Activated T-helper 1 cell treated with anti-CD3 and anti-CD28 coated beads, Interleukin-12 subunit alpha, Interleukin-12 subunit beta, Interleukin-2, Interleukin-4 antibody, amounts not matched to agents 30 ng/mL and 10 ng/mL and 1 ng/mL, durations not matched to agents 14 hours and 24 hours and 36 hours (primary cell): ENCODE measurements at regions not wholly inside any gene's neighbourhood (a gene's known extent, or its start where the extent isn't known, plus 50 kb on each side); places are given as distances from the start of the nearest gene placed in this dataset.

Source experiments
- DNase-seq: peaks from one replicate; pipeline ENCODE4 v3.0.0; 2021; ENCODE audit warnings: low spot score
- H3K27ac Mint-ChIP-seq: one replicate; pipeline ENCODE4 v1.8.0; 2021; ENCODE audit warnings: mild to moderate bottlenecking, mixed read lengths
- H3K27me3 Mint-ChIP-seq: one replicate; pipeline ENCODE4 v1.8.0; 2022; ENCODE audit warnings: mild to moderate bottlenecking, moderate library complexity, mixed read lengths; ENCODE audit not compliant: insufficient read depth
- H3K36me3 Mint-ChIP-seq: one replicate; pipeline ENCODE4 v1.8.0; 2021; ENCODE audit warnings: low read depth, mixed read lengths
- H3K4me1 Mint-ChIP-seq: one replicate; pipeline ENCODE4 v1.8.0; 2021; ENCODE audit warnings: low read depth, mixed read lengths
- H3K4me3 Mint-ChIP-seq: one replicate; pipeline ENCODE4 v1.8.0; 2021; ENCODE audit warnings: mild to moderate bottlenecking, moderate library complexity, mixed read lengths
- H3K9me3 Mint-ChIP-seq: one replicate; pipeline ENCODE4 v1.8.0; 2021; ENCODE audit warnings: mixed read lengths
- intact Hi-C: fragments of 100-400 bp; cut with micrococcal nuclease; formaldehyde crosslinking; loops from one replicate; pipeline ENCODE4 v1.15.1; 2024

DNA sequence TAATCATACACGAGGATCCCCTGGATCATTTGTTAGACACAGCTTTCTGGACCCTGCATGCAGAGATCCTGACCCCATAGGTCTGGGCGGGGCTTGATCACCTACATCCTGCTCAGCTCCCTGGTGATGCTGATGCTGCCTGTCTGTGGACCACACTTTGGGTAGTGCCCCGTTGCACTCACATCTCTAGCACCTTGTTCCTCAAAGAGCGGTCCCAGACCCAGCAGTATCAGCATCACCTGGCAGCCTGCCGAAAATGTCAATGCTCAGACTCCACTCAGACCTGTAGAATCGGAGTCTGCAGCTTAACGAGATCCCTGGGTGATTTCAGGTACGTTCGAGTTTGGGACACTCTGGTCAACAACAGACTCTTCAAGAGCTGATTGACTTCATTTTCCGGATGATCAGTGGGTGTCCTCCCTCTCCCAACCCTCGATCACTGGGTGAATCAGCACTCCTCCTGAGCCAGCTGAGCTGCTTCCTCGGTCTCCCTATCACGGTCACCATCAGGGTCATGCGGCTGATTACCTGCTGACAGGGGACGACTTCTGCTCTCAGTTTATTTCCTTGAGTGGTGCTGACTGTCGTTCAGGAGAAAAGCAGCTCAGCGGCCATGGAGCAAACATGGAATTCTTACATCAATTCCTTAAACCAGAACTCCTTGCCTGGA lies 150.6 kb upstream of the RAB12 start:
- intact Hi-C loops, result no loop called here
- no peak for DNase-seq
- H3K27me3 Mint-ChIP-seq, result peaks cover 2% of the 10 kb centered on the region
- no peak overlapping the region for H3K4me3 Mint-ChIP-seq
- no peaks in the 10 kb centered on the region for H3K4me1 Mint-ChIP-seq
- H3K9me3 Mint-ChIP-seq, result no peaks in the 10 kb centered on the region
- no peak overlapping the region for H3K27ac Mint-ChIP-seq
- H3K36me3 Mint-ChIP-seq, result no peaks in the 10 kb centered on the region

DNA sequence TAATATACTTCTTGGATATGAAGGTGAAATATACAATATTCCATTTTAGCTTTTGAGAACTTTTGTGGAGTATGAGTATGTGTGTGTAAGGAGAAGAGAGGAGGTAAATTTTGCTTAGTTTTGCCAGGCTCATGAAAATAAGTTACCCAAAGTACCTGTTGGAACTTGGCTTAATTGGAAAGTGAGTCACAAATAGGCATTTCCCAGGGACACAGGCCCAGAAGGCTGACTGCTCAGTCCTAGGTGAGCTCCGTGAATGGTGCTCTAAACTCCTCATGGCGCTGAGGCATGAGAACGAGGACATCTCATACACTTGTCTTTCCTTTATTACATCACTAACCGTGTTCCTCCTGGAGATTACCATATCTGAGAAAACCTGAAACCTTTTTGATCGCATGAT lies 148.5 kb upstream of the RAB12 start:
- no peaks in the 10 kb centered on the region for H3K36me3 Mint-ChIP-seq

GRCh38 chr18:8461544-8461943 lies 147.7 kb upstream of the RAB12 start:
- H3K27me3 Mint-ChIP-seq, result peaks cover 2% of the 10 kb centered on the region
- no peaks in the 10 kb centered on the region for H3K4me1 Mint-ChIP-seq
- DNase-seq, result no peak
- intact Hi-C loops, result no loop called here
- H3K9me3 Mint-ChIP-seq, result no peaks in the 10 kb centered on the region
- no peak overlapping the region for H3K4me3 Mint-ChIP-seq
- H3K36me3 Mint-ChIP-seq, result no peaks in the 10 kb centered on the region
- no peak overlapping the region for H3K27ac Mint-ChIP-seq

More for the DNA sequence above, 148.5 kb upstream of the RAB12 start:
- no peak for DNase-seq
- Mint-ChIP-seq H3K27me3 (peaks cover 2% of the 10 kb centered on the region), H3K27ac (no peak overlapping the region), H3K9me3 (no peaks in the 10 kb centered on the region), H3K4me3 (no peak overlapping the region), H3K4me1 (no peaks in the 10 kb centered on the region)
- intact Hi-C loops, result no loop called here

DNA sequence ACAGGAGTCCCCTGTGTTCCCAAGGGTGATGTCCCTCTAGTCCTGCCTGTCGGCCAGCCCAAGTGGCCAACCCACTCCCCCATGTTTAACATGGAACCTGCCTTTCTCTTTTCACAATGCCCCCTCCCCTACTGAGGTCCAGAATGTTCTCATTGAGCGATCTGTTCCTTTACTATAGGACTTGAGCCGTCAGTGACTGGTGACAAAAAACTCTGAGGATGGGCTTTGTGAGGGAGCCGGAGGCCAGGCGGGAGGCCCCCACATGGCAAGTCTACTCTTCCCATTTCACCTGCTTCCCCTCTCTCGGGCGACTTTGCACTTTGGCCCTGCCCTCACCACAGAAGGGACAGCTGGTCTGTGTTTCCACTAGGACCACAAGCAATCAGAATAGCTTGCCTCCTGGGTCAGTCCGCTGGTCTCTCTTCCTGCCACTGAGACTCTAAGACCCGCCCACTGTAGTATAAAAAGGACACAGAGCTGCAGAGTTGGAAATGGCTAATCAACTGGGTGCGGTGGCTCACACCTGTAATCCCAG lies 146.5 kb upstream of the RAB12 start:
- Mint-ChIP-seq H3K36me3 (no peaks in the 10 kb centered on the region), H3K4me1 (no peaks in the 10 kb centered on the region), H3K4me3 (no peak overlapping the region), H3K9me3 (no peaks in the 10 kb centered on the region), H3K27me3 (peaks cover 2% of the 10 kb centered on the region), H3K27ac (no peak overlapping the region)
- no peak for DNase-seq
- intact Hi-C loops, result no loop called here

DNA sequence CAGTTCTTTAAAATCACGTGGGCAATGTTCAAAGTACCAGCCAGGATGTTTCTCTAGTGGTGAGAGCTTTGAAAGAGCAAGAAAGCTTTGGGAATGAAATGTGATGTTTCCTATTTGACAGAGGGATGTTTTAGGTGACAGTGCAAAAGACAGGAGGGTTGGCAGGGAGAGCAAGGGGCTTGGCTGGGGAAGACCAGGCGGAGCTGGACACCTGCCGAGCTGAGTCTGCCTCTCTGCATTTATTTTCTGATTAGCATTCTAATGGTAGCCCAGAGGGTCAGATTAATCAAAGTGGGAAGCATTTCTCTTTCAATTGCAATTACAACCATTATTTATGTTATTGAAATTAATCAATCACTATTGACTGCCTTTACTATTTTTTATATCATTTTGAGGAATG lies 145.4 kb upstream of the RAB12 start:
- intact Hi-C loops, result no loop called here
- no peak for DNase-seq
- Mint-ChIP-seq H3K27me3 (peaks cover 2% of the 10 kb centered on the region), H3K4me1 (no peaks in the 10 kb centered on the region), H3K9me3 (no peaks in the 10 kb centered on the region), H3K27ac (no peak overlapping the region), H3K4me3 (no peak overlapping the region), H3K36me3 (no peaks in the 10 kb centered on the region)

- no peak for DNase-seq
- intact Hi-C loops, result no loop called here
- Mint-ChIP-seq H3K4me3 (no peak overlapping the region), H3K27ac (no peak overlapping the region), H3K27me3 (no peaks in the 10 kb centered on the region), H3K4me1 (no peaks in the 10 kb centered on the region), H3K36me3 (no peaks in the 10 kb centered on the region), H3K9me3 (no peaks in the 10 kb centered on the region)
Measured at GRCh38 chr18:8468191-8468590, 141.0 kb upstream of the RAB12 start.

GRCh38 chr18:8468921-8469335 lies 140.3 kb upstream of the RAB12 start:
- no peak for DNase-seq
- intact Hi-C loops, result no loop called here
- Mint-ChIP-seq H3K9me3 (no peaks in the 10 kb centered on the region), H3K4me3 (no peak overlapping the region), H3K36me3 (no peaks in the 10 kb centered on the region), H3K27ac (no peak overlapping the region), H3K4me1 (no peaks in the 10 kb centered on the region), H3K27me3 (no peaks in the 10 kb centered on the region)

DNA sequence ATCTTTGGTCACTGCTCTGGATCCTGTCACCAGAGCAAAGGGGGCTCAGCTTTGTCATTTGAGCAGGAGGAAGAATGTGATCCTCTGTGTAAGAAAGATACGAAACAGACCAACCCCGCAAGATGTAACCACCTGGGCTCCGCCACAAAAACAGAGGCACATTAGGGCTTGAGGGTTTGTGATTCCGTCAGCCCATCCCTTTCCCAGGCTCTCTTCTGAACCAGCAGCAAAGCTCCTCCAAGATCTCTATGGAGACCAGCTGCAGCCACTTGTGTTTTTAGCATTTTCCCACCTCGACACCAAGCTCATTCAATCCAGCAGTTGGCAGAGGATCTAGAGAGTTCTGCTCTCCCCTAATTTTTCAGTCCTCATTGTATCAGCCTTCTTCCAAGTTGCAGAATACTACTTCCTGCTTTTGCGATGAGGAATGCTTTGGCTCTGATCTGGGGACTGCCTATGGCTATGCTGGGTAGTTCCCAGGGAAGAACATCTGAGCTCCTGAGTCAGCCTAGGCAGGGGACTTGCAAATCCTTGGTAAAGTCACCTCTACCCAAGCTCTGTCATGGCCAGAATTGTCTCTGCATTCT lies 139.6 kb upstream of the RAB12 start:
- intact Hi-C loops, result no loop called here
- Mint-ChIP-seq H3K27ac (no peak overlapping the region), H3K4me3 (no peak overlapping the region), H3K4me1 (no peaks in the 10 kb centered on the region), H3K9me3 (no peaks in the 10 kb centered on the region), H3K27me3 (no peaks in the 10 kb centered on the region), H3K36me3 (no peaks in the 10 kb centered on the region)
- no peak for DNase-seq

- intact Hi-C loops, result no loop called here
- DNase-seq, result no peak
- Mint-ChIP-seq H3K36me3 (no peaks in the 10 kb centered on the region), H3K9me3 (no peaks in the 10 kb centered on the region), H3K27me3 (no peaks in the 10 kb centered on the region), H3K4me3 (no peak overlapping the region), H3K27ac (no peak overlapping the region), H3K4me1 (no peaks in the 10 kb centered on the region)
Measured at GRCh38 chr18:8471372-8471771, 137.9 kb upstream of the RAB12 start.

DNA sequence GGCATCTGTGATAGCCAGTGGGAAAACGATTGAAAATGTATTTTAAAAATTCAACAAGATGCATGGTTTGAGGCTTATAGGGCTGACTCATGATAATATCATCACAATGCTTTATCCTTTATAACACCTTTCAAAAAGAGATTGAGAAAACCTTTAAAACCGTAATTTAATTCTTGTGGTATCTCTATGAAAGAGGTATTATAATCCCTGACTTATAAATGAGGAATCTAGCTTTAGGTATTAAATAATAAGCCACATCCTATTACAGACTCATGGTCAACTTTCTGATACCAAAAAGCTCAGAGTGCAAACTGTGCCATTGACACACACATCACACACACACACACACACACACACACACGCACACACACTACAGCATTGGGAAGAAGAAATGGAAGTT lies 134.6 kb upstream of the RAB12 start:
- intact Hi-C loops, result no loop called here
- Mint-ChIP-seq H3K27me3 (peaks cover 4% of the 10 kb centered on the region), H3K27ac (no peak overlapping the region), H3K4me1 (no peaks in the 10 kb centered on the region), H3K9me3 (no peaks in the 10 kb centered on the region), H3K36me3 (no peaks in the 10 kb centered on the region), H3K4me3 (no peak overlapping the region)
- DNase-seq, result no peak

GRCh38 chr18:8477615-8478014 lies 131.6 kb upstream of the RAB12 start:
- Mint-ChIP-seq H3K36me3 (no peaks in the 10 kb centered on the region), H3K4me1 (no peaks in the 10 kb centered on the region), H3K27me3 (peaks cover 4% of the 10 kb centered on the region), H3K4me3 (no peak overlapping the region), H3K9me3 (no peaks in the 10 kb centered on the region), H3K27ac (no peak overlapping the region)
- no peak for DNase-seq
- intact Hi-C loops, result loop anchor here (1.0 kb wide), 1 partner anchor 511 kb away; no protein-coding TSS in a partner anchor

- no peaks in the 10 kb centered on the region for H3K4me1 Mint-ChIP-seq
- H3K27me3 Mint-ChIP-seq, result peaks cover 4% of the 10 kb centered on the region
- H3K4me3 Mint-ChIP-seq, result no peak overlapping the region
- DNase-seq, result peak; percentile 24
- no peaks in the 10 kb centered on the region for H3K9me3 Mint-ChIP-seq
- intact Hi-C loops, result loop anchor here (1.0 kb wide), 1 partner anchor 510 kb away; no protein-coding TSS in a partner anchor
- H3K36me3 Mint-ChIP-seq, result no peaks in the 10 kb centered on the region
- H3K27ac Mint-ChIP-seq, result no peak overlapping the region
Measured at GRCh38 chr18:8478166-8478967, 130.9 kb upstream of the RAB12 start.

GRCh38 chr18:8478968-8479370 lies 130.3 kb upstream of the RAB12 start:
- H3K27me3 Mint-ChIP-seq, result peaks cover 4% of the 10 kb centered on the region
- no peaks in the 10 kb centered on the region for H3K36me3 Mint-ChIP-seq
- no peak overlapping the region for H3K4me3 Mint-ChIP-seq
- no peak overlapping the region for H3K27ac Mint-ChIP-seq
- no peaks in the 10 kb centered on the region for H3K4me1 Mint-ChIP-seq
- intact Hi-C loops, result loop anchor here (1.0 kb wide), 1 partner anchor 509 kb away; no protein-coding TSS in a partner anchor
- no peaks in the 10 kb centered on the region for H3K9me3 Mint-ChIP-seq
- no peak for DNase-seq
